GM19240 (cell line): ENCODE measurements at regions not wholly inside any gene's neighbourhood (a gene's known extent, or its start where the extent isn't known, plus 50 kb on each side); places are given as distances from the start of the nearest gene placed in this dataset.

Source experiments
- DNase-seq: peaks from one replicate; pipeline ENCODE4 v3.0.0; 2011; ENCODE audit warnings: low spot score; ENCODE audit not compliant: insufficient read length

DNA sequence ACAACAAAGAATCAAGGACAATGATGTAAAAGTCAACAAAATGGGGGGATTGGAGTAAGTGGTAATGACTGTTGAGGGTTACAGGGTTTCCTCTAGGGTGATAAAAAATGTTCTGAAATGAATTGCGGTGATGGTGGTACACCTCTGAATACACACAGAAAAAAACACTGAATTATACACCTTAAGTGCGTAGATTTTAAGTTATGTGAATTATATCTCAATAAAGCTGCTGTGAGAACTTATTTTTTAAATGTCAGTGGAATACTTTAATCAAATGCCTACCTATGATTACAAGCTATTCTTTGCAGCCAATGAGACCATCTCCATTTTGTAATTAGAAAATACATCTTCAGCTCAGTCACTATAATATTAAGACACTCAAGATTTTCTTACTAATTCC lies 53.5 kb downstream of the ZNF608 start:
- DNase-seq, result no peak

DNA sequence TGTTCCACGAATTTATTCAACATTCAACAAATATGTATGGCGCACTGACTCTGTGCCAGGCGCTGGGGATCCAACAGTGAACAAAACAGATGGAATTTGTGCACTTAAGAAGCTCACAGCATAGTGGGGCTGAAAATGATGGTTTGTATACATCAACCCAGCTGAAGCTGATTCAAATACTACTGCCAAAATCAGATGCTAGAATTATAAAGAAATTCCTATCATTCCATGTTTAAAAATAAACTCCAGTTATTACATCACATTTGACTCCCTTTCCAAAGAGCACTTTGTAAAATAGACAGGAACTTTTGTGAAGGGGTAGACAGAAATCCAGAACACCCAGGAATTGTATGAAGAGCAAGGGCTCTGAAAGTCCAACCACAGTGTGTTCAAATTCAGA lies 54.1 kb downstream of the ZNF608 start:
- no peak for DNase-seq

DNA sequence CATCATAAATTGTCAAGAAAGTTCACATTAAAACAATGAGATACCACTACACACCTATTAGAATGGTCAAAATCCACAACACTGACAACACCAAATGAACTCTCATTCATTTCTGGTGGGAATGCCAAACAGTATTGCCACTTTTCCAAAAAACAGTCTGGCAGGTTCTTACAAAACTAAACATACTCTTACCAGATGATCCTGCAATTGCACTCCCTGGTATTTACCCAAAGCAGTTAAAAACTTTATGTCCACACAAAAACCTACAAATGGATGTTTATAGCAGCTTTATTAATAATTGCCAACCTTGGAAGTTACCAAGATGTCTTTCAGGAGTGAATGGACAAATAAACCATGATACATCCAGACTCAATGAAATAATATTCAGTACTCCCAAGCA lies 56.8 kb downstream of the ZNF608 start:
- no peak for DNase-seq

DNA sequence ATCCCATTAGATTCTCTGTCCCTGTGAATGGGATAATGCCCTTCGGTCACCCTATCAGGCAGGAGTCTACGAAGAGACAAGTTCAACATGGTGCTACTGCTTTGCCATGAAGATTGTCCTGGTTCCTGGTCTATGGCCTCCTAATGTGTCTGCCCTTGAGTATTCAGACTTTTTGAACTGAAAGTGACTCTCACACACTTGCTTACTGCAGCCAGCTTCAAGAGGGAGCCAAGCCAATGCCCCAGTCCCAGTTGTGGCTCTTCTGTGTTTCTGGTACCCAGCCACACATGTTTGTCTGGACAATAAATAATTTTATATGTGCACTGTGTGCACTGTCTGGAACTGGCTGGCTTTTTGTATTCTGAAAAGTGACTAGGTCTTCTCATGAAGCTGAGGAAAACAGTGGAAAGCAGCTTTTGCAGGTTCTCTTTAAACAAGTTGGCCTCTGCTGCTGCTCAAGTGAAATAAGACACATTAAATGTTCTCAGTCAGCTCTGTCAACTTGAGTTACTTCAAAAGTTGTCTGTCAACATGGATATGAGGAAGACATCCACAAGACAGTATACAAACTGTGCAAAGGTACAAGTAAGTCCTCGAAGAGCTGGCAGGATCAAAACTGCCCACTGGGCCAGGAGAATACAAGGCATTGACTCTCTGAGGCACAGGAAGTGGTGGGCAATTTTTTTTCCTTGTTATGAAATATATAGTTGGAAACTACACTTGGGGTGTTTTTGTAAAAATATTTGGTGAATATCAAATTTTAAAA lies 60.0 kb downstream of the ZNF608 start:
- DNase-seq, result no peak

DNA sequence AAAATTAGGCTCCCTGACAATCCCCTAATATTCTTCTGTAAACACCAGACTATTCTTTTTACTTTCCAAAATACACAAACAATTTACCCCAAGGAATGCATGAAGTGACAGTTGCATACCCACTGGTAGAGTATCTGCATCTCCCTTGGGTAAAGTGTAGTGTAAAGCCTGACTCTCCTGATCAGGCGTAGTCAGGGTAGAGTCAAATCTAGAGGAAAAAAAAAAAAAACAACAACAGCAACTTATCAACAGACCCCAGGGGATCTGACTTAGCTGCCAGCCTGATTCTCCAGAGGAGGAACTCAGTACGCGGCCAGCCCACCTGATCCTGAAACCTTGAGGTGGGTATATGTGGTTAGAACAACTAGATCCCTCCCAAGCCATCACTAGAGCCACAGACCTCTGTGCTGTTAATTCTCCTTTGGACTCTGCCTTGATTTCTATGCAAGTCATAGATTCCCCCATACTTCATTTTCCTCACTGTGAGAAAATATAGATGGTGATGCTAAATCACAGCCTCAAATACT lies 61.0 kb downstream of the ZNF608 start:
- DNase-seq, result no peak

DNA sequence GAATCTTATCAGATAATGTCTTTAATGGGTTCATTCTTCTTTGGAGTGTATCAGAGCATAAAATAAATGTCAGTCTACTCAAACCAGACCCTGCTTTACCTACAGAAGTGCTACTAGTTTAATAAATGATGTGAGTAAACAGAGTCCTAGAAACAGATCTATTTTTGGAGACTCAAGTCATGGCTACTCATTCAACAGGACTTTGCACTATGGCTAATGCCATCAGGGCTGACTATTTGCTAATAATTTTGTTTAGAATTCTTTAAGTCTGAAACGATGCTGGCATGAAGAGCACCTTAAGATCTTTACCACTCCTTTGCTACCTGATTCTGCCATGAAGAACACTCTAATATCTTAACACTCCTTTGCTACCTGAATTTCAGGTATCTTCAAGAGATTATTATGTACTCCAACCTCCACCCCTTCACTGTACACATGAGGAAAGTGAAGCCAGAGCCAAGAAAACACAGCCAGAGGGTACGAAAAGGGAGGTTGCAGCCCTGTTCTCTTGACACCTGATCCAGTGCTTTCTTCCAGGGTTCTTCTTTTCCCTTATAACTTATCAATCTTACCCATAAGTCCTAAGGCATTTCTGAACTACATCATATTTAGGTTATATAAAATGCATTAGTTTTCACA lies 62.4 kb downstream of the ZNF608 start:
- no peak for DNase-seq

DNA sequence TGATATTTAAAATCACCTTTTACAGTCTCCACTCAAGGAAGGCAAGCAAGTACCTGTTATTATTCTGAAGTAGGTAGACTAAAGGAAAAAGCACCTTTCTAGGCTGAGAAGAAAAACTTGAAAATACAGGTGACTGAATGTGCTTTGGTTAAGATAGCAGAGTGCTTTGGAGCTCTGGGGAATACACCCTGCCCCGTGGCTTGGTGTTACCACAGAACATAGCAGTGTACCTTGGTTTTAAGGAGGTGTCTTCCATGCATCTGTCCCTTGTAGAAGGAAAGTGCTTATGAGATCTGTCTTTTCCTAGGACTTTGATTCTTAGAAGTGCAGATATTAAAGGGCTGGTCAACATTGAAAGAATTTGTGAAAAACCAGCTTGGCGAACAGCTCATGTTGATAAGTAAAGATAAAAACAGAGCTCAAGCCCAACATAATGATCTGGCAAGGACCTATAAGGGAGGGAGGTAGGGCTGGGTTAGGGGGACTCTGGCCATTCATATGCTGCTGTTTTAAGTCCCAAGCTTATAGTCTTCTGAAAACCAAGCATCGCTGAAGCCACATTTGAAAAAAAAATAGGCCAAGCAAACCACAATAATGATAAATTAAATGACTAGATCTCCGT lies 66.8 kb downstream of the ZNF608 start:
- no peak for DNase-seq

DNA sequence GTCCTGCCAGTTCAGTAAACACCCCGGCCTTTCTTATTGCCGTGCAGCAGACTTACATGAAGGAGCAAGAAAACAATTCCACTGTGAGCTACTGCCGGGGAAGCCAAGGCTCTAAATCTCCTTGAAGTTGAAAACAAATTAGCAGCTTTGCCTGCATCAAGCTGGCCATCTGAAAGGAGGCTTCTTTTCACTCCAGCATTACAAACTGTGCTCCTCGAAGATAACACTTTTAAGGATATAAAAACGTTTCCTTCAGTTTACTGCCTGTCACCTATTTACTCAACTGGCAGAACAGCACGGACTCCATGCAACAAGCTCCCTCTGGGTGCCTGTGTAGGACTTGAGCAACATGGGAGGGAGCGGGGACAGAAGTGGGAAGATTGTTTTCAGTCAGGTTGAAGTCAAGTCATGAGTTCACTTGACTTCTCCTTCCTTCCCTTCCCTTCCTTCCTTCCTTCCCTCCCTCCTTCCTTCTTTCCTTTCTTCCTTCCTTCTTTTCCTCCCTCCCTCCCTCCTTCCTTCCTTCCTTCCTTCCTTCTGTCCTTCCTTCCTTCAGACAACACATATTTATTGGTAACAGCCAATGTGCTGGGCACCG lies 67.4 kb downstream of the ZNF608 start:
- DNase-seq, result no peak

DNA sequence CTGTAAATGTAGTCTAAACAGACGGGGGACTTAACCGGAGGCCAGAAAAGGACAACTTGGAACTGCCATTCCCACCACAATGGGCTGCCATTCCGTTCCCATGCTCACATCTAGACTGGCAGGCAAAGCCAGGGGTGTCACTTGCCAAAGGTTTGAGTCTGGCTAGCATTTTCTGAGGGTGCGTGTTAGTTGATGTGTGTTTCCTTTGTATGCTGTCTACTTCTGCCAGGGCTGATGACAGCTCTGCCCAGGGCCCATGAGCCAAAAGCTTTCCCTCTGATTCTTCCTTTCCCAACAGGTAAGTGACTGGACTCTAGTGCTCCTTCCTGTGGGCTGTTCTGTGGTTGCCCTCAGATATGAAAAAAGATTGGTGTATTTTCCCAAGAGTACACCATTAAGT lies 68.0 kb downstream of the ZNF608 start:
- DNase-seq, result no peak

DNA sequence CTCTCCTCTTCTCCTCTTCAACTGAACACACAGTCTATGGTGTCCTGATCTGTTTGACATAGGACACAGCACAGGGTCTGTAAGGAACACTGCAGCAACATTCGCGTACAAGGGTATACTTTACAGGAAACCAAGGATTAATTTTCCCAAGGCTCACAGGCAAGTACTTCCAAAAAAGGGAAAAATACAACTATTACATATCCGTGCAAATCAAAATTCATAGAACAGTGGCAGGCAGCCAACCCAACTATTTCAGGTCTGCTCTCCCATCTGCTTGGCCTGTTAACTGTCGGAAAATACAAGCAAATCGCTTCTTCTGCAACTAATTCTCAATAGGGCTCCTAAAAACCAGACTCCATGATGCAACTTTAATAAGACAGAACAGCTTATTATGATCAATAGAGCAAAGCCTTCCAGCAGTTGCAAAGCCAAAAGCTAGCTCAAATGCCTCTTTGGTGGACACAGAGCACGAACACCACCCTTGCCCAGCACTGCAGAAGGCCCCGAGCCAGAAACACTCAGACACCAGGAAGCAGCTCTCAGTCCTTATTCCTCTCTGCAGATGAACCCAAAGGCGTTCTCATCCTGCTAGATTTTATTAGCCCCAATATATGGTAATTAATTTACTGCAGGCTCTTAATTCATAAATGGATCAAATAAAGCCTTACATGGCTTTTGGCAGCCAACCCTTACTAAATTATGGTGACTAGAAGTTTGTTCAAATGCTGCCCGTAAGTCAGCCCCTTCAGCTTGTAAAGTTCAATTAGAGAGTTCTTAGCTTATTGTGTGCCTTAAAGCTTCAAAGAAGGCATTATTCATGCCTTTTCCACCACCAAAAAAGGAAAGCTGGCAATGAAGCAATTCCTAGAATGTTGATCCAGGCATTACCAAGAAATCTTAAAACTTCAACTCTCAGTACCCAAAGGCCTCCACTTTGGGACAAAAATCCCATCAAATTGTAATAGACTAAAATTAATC lies 68.8 kb downstream of the ZNF608 start:
- no peak for DNase-seq

DNA sequence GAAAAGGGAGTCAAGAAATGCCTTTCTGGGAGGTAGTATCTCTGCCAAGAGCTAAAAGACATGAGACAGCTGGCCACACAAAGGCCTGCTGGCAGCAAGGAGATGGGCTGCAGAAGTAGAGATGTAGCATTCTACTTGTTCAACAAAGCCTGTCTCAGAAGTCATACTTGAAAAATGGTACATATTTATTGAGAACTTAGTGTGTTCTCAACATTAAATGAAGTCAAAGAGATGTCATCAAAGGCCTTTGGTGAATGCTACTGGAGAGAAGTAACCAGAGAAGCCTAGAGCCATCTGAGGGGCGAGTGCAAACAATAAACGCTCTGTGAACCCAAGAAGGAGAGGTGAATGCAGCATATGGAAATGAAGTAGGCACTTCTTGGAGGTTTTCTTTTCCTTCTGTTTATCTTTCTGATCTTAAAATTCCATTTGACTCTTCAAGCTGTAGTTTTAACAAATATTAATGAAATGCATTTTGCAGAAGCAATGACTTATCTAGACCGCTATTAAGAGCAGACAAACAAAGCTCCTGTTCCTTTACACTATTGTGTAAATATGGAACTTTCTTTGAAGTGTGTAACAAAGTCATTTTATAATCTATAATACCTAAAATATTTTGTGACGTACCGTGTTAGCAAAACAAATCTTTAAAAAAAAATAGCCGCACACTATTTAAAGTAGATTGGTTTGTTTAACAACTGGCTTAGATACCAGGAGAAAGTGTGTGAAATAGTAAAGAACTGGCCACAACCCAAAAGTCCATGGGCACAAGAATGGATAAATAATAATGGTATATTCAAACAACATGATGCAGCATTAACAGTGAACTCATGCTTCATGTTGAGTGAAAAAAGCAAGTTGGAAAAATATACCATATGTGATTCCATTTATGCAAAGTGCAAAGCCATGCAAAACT lies 70.2 kb downstream of the ZNF608 start:
- DNase-seq, result no peak

DNA sequence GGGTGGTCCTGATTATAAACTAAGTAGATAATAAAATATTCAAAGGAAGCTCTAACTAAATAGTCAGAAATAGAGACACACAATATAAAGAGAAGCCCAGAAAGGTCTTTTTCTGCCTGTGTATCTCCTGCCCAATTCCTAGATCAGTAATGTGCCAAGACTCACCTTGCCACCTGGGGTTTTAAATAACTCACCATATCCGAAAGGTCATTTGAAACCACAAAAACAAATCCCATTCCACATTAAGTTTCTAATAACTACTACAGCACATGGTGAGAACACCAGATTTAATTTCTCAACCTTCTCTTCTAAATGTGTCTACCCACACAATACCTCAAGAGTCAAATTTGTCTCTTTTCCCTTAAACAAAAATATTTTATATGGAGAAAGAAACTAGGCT lies 75.2 kb downstream of the ZNF608 start:
- no peak for DNase-seq

DNA sequence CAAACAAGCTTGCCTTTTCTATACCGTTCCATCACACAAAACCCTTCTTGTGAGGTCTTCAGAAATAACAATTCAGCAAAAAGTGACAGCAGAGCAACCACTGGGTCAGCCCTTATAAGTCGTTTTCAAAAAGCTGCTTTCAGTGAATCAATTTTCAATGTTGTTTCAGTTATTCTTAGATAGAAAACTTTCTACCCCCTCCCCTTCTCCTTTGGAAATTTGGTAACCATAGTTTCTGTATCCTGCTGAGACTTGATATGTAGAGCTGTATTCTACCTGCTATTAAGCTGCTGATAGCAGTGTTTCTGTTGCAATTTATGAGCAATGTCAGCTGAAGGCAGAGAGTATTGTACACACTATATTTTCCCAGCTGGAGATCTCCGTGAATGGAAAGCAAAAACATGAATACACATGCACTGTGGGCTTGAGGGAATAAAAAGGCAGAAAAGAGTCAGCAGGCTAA lies 75.7 kb downstream of the ZNF608 start:
- no peak for DNase-seq

DNA sequence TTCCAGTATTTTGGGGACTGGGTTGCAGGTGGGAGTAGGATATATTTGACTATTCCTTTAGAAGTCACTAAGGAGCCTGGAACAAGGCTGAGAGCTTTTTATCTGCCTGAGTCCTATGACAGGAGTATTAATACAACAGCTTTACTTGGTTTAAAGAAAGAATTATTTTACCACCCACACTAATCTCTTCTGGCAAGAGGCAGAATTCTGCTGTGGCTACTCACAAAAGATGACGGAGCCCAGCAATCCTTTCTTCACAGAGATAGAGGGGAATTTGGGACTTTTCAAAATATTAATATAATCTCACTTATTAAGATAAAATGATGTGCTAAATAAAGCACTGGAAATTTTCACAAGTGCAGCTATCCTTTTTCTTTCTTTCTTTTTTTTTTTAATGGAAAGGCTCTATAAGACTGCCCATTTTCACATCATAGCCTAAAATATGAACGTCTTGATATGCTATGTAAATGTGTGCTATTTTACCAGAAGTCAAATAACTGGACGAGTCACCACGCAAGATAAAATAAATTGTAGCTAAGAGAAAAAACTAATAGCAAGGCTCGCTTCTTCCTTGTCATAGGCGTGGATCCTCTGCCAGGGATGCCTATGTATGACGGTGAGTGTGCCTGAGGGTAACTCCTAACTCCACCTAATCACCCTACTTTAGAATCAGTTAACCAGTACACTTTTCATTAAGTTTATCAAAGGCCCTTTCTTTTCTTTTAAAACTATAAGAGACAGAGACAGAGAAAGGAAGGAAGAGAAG lies 76.3 kb downstream of the ZNF608 start:
- no peak for DNase-seq

DNA sequence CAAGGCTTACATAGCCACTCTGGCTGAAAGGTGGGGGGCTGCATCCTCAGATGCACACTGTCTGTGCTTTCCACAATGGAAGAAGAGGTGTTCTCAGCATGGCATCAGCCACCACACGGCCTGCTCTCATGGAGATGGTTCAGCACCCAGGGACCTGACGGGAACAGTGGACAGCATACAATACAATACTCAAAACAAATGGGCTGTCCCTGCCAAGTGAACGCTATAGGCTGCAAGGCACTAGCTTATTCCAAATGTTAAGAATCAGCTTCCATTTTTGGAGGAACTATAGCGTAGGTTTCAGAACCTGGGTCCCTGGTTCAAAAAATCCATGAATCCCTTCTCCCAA lies 77.2 kb downstream of the ZNF608 start:
- no peak for DNase-seq

DNA sequence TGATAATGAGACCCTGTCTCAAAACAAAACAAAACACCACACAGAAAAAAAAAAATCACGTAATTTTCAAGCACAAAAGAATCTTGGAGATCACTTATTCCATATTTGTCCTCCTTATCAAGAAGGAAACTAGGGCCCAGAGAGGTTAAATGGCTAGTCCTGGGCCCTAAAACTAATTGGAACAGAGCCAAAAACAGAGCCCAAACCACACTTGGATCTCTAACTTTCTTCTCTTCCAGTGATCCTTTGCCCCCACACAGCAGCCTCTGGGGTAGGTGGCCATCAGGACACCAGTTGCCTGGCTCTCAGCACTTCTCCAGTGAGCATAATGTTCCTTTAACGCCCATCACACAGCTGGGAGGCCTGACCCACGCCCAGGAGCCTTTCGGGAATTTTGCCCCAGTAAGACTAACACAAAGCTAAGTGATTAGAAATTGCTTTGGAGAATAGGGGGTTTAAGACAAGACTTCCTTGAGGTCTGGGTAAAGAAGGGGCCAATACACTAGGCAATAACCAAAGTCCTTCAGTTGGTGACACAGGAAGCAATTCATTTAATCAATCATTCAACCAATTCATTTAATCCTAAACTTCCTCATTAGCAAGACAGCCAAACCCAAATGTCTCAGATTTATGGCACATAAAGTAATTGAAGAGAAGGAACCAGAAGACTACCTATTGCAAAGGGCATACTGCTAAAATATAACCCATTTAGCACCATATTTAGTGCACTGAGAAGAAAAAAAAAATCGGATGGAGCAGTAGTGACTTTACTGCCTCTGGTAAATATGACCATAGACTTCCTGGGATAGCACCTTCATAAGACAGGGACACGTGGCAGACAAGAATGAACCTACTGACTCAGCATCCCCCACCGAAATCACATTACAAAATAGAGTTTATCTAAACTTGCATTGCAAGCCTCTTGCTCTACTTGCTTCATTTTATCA lies 77.8 kb downstream of the ZNF608 start:
- no peak for DNase-seq

DNA sequence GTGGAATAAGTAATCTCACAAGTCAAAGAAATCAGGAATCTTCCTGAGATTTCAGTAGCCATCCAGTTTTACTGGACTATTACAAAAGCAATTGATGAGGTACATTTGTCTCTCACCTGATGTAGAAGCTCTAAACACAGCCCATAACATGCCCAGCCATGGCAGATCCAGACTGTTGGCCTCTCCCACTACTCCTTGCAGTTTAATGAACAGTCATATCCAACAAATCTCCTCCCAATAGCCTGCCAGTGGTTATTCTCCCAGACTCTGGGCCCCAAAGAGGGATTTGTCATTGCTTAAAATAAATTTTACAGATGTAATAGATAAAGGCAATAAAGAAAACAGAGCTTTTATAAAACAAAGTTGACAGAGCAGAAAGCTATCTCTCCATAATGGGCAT lies 80.8 kb downstream of the ZNF608 start:
- DNase-seq, result no peak

DNA sequence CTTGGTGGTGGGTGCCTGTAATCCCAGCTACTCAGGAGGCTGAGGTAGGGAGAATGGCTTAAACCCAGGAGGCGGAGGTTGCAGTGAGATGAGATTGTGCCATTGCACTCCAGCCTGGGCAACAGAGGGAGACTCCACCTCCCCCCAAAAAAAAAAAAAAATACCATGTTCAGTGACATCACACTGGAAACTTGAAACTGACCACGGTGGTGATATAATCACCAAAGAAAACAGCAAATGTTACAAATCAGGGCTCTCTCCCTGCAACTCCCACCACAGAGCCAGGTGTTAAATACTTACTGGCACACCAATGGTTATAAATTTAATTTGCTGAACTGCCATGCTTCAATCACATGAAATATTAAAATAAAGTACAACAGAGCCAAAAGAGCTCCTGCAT lies 81.4 kb downstream of the ZNF608 start:
- no peak for DNase-seq
